ENCODE measurements at regions not wholly inside any gene's neighbourhood (a gene's known extent, or its start where the extent isn't known, plus 50 kb on each side); places are given as distances from the start of the nearest gene placed in this dataset.
"Not testable (repeated sequence)": the region's sequence is repeated elsewhere in the genome, so short reads cannot be mapped to it uniquely, and the experiment has no call there.

- DNase-seq = no peak
Observed at GRCh38 chr14:49121246-49121645, 464.9 kb downstream of the RPS29 start.

GRCh38 chr14:49114161-49114893 lies 471.9 kb downstream of the RPS29 start:
- DNase-seq = no peak

GRCh38 chr14:49106741-49107667 lies 479.2 kb downstream of the RPS29 start:
- DNase-seq = no peak

- no peak for DNase-seq
Observed at GRCh38 chr14:49105956-49106355, 480.2 kb downstream of the RPS29 start.

GRCh38 chr14:49105512-49105911 lies 480.7 kb downstream of the RPS29 start:
- DNase-seq = no peak

- no peak for DNase-seq
Observed at GRCh38 chr14:49092345-49092744, 493.8 kb downstream of the RPS29 start.

GRCh38 chr14:49089107-49089506 lies 497.1 kb downstream of the RPS29 start:
- DNase-seq = no peak

GRCh38 chr14:49073292-49073691 lies 512.9 kb downstream of the RPS29 start:
- DNase-seq = not testable (repeated sequence)

GRCh38 chr14:49058511-49058910 lies 527.7 kb downstream of the RPS29 start:
- no peak for DNase-seq

- no peak for DNase-seq
Observed at GRCh38 chr14:49057838-49058510, 528.2 kb downstream of the RPS29 start.

GRCh38 chr14:49056021-49056420 lies 530.2 kb downstream of the RPS29 start:
- DNase-seq = no peak

- DNase-seq = no peak
Observed at GRCh38 chr14:49052521-49052920, 533.7 kb downstream of the RPS29 start.

GRCh38 chr14:49051328-49052060 lies 534.7 kb downstream of the RPS29 start:
- no peak for DNase-seq

GRCh38 chr14:49050822-49051221 lies 535.4 kb downstream of the RPS29 start:
- DNase-seq = no peak

- DNase-seq = no peak
Observed at GRCh38 chr14:49049711-49050110, 536.5 kb downstream of the RPS29 start.

- no peak for DNase-seq
Observed at GRCh38 chr14:49044981-49045380, 541.2 kb downstream of the RPS29 start.

GRCh38 chr14:49036984-49037516 lies 549.1 kb downstream of the RPS29 start:
- no peak for DNase-seq

GRCh38 chr14:49036266-49036665 lies 549.9 kb downstream of the RPS29 start:
- no peak for DNase-seq

GRCh38 chr14:49033131-49033530 lies 553.0 kb downstream of the RPS29 start:
- no peak for DNase-seq

- DNase-seq = not testable (repeated sequence)
Observed at GRCh38 chr14:49031710-49032109, 554.5 kb downstream of the RPS29 start.

Data from amygdala (tissue), 56 donors.